SW 1271 (cell line): ENCODE measurements at regions not wholly inside any gene's neighbourhood (a gene's known extent, or its start where the extent isn't known, plus 50 kb on each side); places are given as distances from the start of the nearest gene placed in this dataset.

Experiments used
- DNase-seq, 2 experiments: peaks; one replicate each; lab custom pipeline; 2025; lab: John Stamatoyannopoulos, UW

GRCh38 chr5:139733698-139734538 lies 61.7 kb upstream of the PSD2 start:
- no peak for DNase-seq

GRCh38 chr5:139734539-139734916 lies 61.1 kb upstream of the PSD2 start:
- no peak for DNase-seq

GRCh38 chr5:139738193-139739149 lies 57.1 kb upstream of the PSD2 start:
- DNase-seq, result no peak

GRCh38 chr5:139739150-139739974 lies 56.2 kb upstream of the PSD2 start:
- DNase-seq, result no peak

GRCh38 chr5:139740138-139740991 lies 55.2 kb upstream of the PSD2 start:
- DNase-seq, result no peak

GRCh38 chr5:139740992-139741672 lies 54.5 kb upstream of the PSD2 start:
- no peak for DNase-seq

- no peak for DNase-seq
These were observed 53.8 kb upstream of the PSD2 start for GRCh38 chr5:139741823-139742172.

- DNase-seq, result no peak
These were observed 53.3 kb upstream of the PSD2 start for GRCh38 chr5:139742173-139742903.

GRCh38 chr5:139743001-139743771 lies 52.4 kb upstream of the PSD2 start:
- DNase-seq, result no peak

- DNase-seq, result no peak
These were observed 51.8 kb upstream of the PSD2 start for GRCh38 chr5:139743804-139744203.

- DNase-seq, result no peak
These were observed 51.0 kb upstream of the PSD2 start for GRCh38 chr5:139744471-139745131.

GRCh38 chr5:139745132-139745799 lies 50.3 kb upstream of the PSD2 start:
- peak; percentile 48 to 66 for DNase-seq

GRCh38 chr5:139745800-139746690 lies 49.6 kb upstream of the PSD2 start:
- no peak for DNase-seq
